SK-N-SH treated with all-trans-retinoic acid at 6 μM for 48 hours (cell line): ENCODE measurements at regions not wholly inside any gene's neighbourhood (a gene's known extent, or its start where the extent isn't known, plus 50 kb on each side); places are given as distances from the start of the nearest gene placed in this dataset.

Experiments
- ATAC-seq: fragments of 200-7000 bp; cut with Tn5 transposase; 3 replicates; pipeline ENCODE4 v1.9.1; 2020; ENCODE audit warnings: mild to moderate bottlenecking, moderate library complexity
- ARNTL ChIP-seq: fragments of 450-650 bp; formaldehyde crosslinking; IDR thresholded peaks from 2 replicates; pipeline ENCODE4 v1.5.0; 2020; ENCODE audit warnings: low read depth, mild to moderate bottlenecking, moderate library complexity, borderline replicate concordance
- BACH2 ChIP-seq: fragments of 250-450 bp; sonication (Bioruptor Pico); IDR thresholded peaks from 2 replicates; pipeline ENCODE4 v1.9.0; 2021; ENCODE audit warnings: mild to moderate bottlenecking, borderline replicate concordance
- CSDC2 ChIP-seq: fragments of 250-450 bp; sonication (Bioruptor Pico); IDR thresholded peaks from 2 replicates; pipeline ENCODE4 v1.5.0; 2020; ENCODE audit warnings: mild to moderate bottlenecking, moderate library complexity
- CSRNP3 ChIP-seq: fragments of 250-450 bp; sonication (Bioruptor Pico); IDR thresholded peaks from 2 replicates; pipeline ENCODE4 v1.5.1; 2021; ENCODE audit warnings: mild to moderate bottlenecking, moderate library complexity
- ESRRG ChIP-seq: fragments of 250-450 bp; sonication (Bioruptor Pico); IDR thresholded peaks from 2 replicates; pipeline ENCODE4 v1.6.1; 2021; ENCODE audit warnings: mild to moderate bottlenecking
- ISL1 ChIP-seq: fragments of 250-450 bp; sonication (Bioruptor Pico); IDR thresholded peaks from 2 replicates; pipeline ENCODE4 v2.1.2; 2022; ENCODE audit warnings: mild to moderate bottlenecking, moderate library complexity
- OSR1 ChIP-seq: fragments of 250-450 bp; sonication (Bioruptor Pico); IDR thresholded peaks from 2 replicates; pipeline ENCODE4 v1.8.0; 2022; ENCODE audit warnings: moderate library complexity, mild to moderate bottlenecking, inconsistent platforms
- PATZ1 ChIP-seq: fragments of 250-450 bp; sonication (Bioruptor Pico); IDR thresholded peaks from 2 replicates; pipeline ENCODE4 v1.8.0; 2020; ENCODE audit warnings: mild to moderate bottlenecking, moderate library complexity, borderline replicate concordance
- POU6F1 ChIP-seq: fragments of 250-450 bp; sonication (Bioruptor Pico); IDR thresholded peaks from 2 replicates; pipeline ENCODE4 v1.8.0; 2021; ENCODE audit warnings: low read depth, mild to moderate bottlenecking, moderate library complexity, borderline replicate concordance
- PPARA ChIP-seq: fragments of 250-450 bp; sonication (Bioruptor Pico); IDR thresholded peaks from 2 replicates; pipeline ENCODE4 v1.5.0; 2020; ENCODE audit warnings: mild to moderate bottlenecking, borderline replicate concordance
- RARB ChIP-seq: fragments of 250-450 bp; sonication (Bioruptor Pico); IDR thresholded peaks from 2 replicates; pipeline ENCODE4 v1.8.0; 2021; ENCODE audit warnings: mild to moderate bottlenecking, moderate library complexity
- SNAI2 ChIP-seq: fragments of 250-450 bp; sonication (Bioruptor Pico); IDR thresholded peaks from 2 replicates; pipeline ENCODE4 v1.5.0; 2020; ENCODE audit warnings: mild to moderate bottlenecking, moderate library complexity
- TCF4 ChIP-seq: fragments of 250-450 bp; sonication (Bioruptor Pico); IDR thresholded peaks from 2 replicates; pipeline ENCODE4 v1.8.0; 2021; ENCODE audit warnings: mild to moderate bottlenecking, moderate library complexity, borderline replicate concordance
- TOX ChIP-seq: fragments of 250-450 bp; sonication (Bioruptor Pico); IDR thresholded peaks from 2 replicates; pipeline ENCODE4 v1.8.0; 2021; ENCODE audit warnings: mild to moderate bottlenecking, moderate library complexity, borderline replicate concordance
- ZC3H10 ChIP-seq: fragments of 250-450 bp; sonication (Bioruptor Pico); IDR thresholded peaks from 2 replicates; pipeline ENCODE4 v1.5.1; 2021; ENCODE audit warnings: mild to moderate bottlenecking, moderate library complexity
- ZFP3 ChIP-seq: fragments of 250-450 bp; sonication (Bioruptor Pico); IDR thresholded peaks from 2 replicates; pipeline ENCODE4 v1.5.0; 2020; ENCODE audit warnings: mild to moderate bottlenecking, moderate library complexity
- ZFP30 ChIP-seq: fragments of 450-650 bp; formaldehyde crosslinking; IDR thresholded peaks from 2 replicates; pipeline ENCODE4 v1.5.0; 2022; ENCODE audit warnings: mild to moderate bottlenecking, moderate library complexity
- ZNF565 ChIP-seq: fragments of 450-650 bp; formaldehyde crosslinking; conservative IDR thresholded peaks from 2 replicates; pipeline ENCODE4 v1.5.0; 2020; ENCODE audit warnings: low read depth, mild to moderate bottlenecking, moderate library complexity
- ZNF70 ChIP-seq: fragments of 450-650 bp; formaldehyde crosslinking; IDR thresholded peaks from 2 replicates; pipeline ENCODE4 v1.5.0; 2020; ENCODE audit warnings: mild to moderate bottlenecking, moderate library complexity
- ZNF8 ChIP-seq: fragments of 450-650 bp; formaldehyde crosslinking; IDR thresholded peaks from 2 replicates; pipeline ENCODE4 v1.5.0; 2020; ENCODE audit warnings: mild to moderate bottlenecking, moderate library complexity

- TF ChIP-seq ZNF8 (no peak), ZFP3 (CRISPR knock-in tag) (peak; percentile 31; the same call in 1 of the 2 replicates), ISL1 (CRISPR knock-in tag) (peak; percentile 24; the same call in 1 of the 2 replicates)
- ATAC-seq, result peak; percentile 48
Observed at GRCh38 chr10:78974617-78975317, 94.0 kb upstream of the ZMIZ1 start.

- no peak for TF ChIP-seq BACH2 (CRISPR knock-in tag)
- no peak for TF ChIP-seq ZC3H10 (CRISPR knock-in tag)
- TF ChIP-seq ZNF70, result no peak
- TF ChIP-seq ZNF565 (CRISPR knock-in tag), result no peak
- TF ChIP-seq ZNF8, result no peak
- no peak for TF ChIP-seq ARNTL (CRISPR knock-in tag)
- no peak for TF ChIP-seq PPARA (CRISPR knock-in tag)
- TF ChIP-seq POU6F1 (CRISPR knock-in tag), result no peak
- no peak for TF ChIP-seq ESRRG (CRISPR knock-in tag)
- TF ChIP-seq ZFP30 (CRISPR knock-in tag), result no peak
- no peak for TF ChIP-seq RARB
- no peak for ATAC-seq
Observed at GRCh38 chr10:78975926-78976325, 92.8 kb upstream of the ZMIZ1 start.

GRCh38 chr10:78976825-78977755 is 91.7 kb upstream of the ZMIZ1 start:
- TF ChIP-seq ISL1 (CRISPR knock-in tag) (no peak), SNAI2 (CRISPR knock-in tag) (no peak), CSRNP3 (CRISPR knock-in tag) (no peak), PATZ1 (no peak), RARB (no peak), ZFP30 (CRISPR knock-in tag) (no peak), ZNF8 (no peak), OSR1 (CRISPR knock-in tag) (no peak), ZNF70 (no peak), ZNF565 (CRISPR knock-in tag) (no peak), ZC3H10 (CRISPR knock-in tag) (no peak)
- no peak for ATAC-seq

GRCh38 chr10:78979938-78980337 is 88.8 kb upstream of the ZMIZ1 start:
- TF ChIP-seq ESRRG (CRISPR knock-in tag) (no peak), ZC3H10 (CRISPR knock-in tag) (no peak), ZFP3 (CRISPR knock-in tag) (no peak), TCF4 (CRISPR knock-in tag) (no peak), RARB (no peak), BACH2 (CRISPR knock-in tag) (no peak), SNAI2 (CRISPR knock-in tag) (no peak; the same call in 1 of the 2 replicates), ISL1 (CRISPR knock-in tag) (no peak), ZNF565 (CRISPR knock-in tag) (no peak), ZNF70 (no peak), ARNTL (CRISPR knock-in tag) (no peak), ZFP30 (CRISPR knock-in tag) (no peak), TOX (CRISPR knock-in tag) (no peak), ZNF8 (no peak), CSDC2 (no peak)
- TF ChIP-seq, all 23 proteins: peak for 0
- ATAC-seq, result no peak; the same call in 2 of the 3 replicates
